SW480 (cell line): ENCODE measurements at regions not wholly inside any gene's neighbourhood (a gene's known extent, or its start where the extent isn't known, plus 50 kb on each side); places are given as distances from the start of the nearest gene placed in this dataset.
"Not testable (repeated sequence)": the region's sequence is repeated elsewhere in the genome, so short reads cannot be mapped to it uniquely, and the experiment has no call there.

Experiments used
- DNase-seq: peaks from one replicate; pipeline ENCODE4 v3.0.0-alpha.2; 2016; ENCODE audit warnings: low spot score

DNA sequence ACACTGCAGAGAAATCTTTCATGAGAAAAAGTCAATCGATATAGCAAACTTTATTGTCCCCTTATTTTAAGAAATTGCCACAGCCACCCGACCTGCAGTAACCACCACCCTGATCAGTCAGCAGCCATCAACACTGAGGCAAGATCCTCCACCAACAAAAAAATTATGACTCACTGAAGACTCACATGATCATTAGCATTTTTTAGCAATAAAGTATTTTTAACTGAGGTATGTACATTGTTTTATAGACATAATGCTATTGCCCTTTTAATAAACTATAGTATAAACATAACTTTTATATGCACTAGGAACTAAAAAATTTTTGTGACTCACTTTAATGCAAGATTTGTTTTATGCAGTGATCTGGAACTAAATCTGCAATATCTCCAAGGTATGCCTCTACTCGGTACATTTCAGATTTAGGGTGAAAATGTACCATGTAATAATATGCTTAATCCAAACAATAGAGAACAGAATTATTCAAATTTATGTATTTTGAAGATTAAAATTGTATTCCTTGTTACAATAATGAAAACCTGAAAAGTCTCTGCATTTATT, 79.2 kb upstream of the CEP126 start:
- DNase-seq, result no peak

DNA sequence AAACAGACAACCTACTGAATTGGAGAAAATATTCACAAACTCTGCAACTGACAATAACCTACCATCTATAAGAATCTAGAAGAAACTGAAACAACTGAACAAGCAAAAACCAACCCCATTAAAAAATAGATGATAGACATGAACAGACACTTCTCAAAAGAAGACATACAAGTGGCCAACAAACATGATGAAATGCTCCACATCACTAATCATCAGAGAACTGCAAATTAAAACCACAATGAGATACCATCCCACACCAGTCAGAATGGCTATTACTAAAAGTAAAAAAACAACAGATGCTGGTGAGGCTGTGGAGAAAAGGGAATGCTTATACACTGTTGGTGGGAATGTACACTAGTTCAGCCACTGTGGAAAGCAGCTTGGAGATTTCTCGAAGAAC, 84.3 kb upstream of the CEP126 start:
- DNase-seq, result not testable (repeated sequence)

DNA sequence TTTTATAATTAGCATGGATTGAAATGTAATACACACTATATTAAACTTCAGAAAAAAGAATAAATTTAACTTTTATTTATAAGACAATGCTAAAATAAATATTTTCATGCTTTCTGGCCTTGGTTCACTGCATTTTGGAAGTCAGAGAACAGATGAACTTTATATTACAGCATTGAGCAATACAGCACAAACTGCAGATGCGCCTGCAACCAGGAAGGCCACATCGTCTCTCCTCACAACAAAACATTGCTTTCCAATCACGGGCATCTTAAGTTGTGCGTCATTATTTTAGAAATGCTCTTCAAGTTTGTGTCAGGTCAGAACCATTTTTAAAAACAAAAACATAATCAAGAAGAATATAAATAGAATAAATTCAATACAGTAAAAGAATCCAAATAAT, 89.3 kb upstream of the CEP126 start:
- DNase-seq, result no peak

- DNase-seq, result no peak
Measured at GRCh38 chr11:101817581-101817980, 97.2 kb upstream of the CEP126 start.

DNA sequence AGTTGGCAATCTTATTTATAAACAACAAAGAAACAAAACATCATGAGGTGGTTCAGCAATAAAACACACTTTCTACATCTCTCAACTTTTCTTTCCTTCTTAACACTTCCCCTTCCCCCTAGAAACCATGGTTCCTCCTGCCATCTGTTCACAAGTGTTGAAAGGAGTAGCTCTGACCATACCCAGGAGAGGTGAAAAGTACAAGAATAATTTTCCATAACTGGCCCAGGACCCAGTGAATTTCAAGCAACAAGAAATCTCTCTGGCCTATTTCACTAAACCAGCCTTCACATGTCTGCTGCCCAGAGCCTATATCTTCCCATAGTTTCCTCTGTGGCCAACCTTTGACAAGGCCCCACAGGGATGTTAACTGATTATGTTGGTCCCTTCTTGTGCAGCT, 98.2 kb upstream of the CEP126 start:
- no peak for DNase-seq

- DNase-seq, result no peak
Measured at GRCh38 chr11:101812546-101812945, 102.3 kb upstream of the CEP126 start.

- DNase-seq, result no peak
Measured at GRCh38 chr11:101810546-101810945, 104.3 kb upstream of the CEP126 start.

GRCh38 chr11:101807531-101807930, 107.3 kb upstream of the CEP126 start:
- no peak for DNase-seq

DNA sequence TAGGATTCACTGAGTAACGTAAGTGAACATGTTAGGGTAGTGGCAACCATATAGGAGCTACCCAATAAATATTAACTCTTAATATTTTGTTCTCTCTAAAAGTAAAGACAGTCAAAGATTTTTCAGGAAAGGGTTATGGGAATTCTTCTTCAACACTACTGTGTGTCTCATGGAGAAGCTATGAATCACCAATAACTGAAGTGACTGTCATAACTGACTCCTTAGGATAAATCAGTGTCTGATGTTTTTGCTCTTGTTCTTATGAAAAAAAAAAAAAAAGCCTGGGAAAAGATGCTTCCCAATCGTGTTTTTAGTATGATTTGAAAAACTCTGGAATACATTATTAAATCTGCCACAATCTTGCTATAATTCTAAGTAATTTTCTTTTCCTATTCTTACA, 111.2 kb upstream of the CEP126 start:
- no peak for DNase-seq

DNA sequence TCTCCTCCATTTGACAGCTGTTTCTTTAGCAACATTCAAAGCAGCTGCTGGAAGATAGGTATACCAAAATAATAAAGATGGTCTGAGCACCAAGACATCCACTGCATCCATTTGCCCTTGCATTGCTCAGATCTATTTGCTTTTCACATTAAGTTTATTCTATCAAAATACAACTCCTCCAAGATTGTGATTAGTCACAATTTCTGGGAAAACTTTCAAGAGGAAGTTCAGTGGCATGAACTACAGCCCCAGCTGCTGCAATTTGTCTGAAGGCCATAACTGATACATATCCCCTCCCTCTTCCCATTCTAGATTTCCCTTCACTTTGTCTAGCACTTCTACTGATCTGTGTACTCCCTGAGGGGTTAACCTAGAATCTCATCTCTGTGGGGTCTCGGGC, 117.5 kb upstream of the CEP126 start:
- no peak for DNase-seq

DNA sequence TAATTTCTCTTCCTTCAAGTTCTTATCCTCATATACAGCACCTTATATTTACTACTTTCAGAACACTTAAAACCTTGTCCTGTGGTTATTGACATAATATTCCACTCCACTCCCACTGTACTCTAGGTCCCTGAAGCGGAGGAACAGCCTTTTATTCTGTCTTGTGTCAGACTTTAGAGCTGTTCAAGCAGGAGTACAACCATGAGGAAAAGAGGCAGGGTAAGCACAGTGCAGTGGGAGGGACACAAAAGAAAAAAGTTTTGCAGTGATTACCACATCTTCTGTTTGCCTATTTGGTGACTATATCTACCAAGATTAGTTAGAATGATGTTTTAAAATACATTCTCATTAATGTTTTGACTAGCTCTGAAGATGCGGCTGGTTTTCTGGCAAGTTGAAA, 122.0 kb upstream of the CEP126 start:
- DNase-seq, result no peak

- no peak for DNase-seq
Measured at GRCh38 chr11:101786916-101787315, 127.9 kb upstream of the CEP126 start.

- DNase-seq, result no peak
Measured at GRCh38 chr11:101786421-101786820, 128.4 kb upstream of the CEP126 start.

DNA sequence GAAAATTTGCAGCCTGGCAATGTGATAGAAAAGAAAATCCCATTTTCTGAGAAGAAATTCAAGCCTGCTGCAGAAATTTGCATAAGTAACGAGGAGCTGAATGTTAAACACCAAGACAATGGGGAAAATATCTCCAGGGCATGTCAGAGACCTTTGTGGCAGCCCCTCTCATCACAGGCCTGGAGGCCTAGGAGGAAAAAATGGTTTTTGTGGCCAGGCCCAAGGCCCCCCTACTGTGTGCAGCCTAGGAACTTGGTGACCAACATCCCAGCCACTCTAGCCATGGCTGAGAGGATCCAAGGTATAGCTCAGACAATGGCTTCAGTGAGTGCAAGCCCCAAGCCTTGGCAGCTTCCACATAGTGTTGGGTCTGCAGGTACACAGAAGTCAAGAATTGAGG, 135.6 kb upstream of the CEP126 start:
- not testable (repeated sequence) for DNase-seq

DNA sequence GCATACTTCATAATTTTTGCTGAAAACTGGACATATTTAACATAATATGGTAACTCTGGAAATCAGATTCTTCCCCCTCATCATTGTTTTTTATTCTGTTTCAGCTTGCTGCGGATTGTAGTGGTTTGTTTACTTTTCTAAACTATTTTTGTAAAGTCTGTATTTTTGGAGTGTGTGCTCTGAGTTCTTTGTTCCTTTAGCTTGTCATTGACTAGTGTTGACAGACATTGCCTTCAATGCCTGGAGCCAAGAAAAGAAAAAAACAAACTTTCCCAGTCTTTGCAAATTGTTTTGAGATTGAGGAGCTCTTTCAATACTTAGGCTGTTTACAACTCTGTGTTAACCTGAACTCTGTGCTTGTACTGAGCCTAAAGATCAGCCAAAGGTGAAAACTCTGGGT, 137.3 kb upstream of the CEP126 start:
- DNase-seq, result no peak

DNA sequence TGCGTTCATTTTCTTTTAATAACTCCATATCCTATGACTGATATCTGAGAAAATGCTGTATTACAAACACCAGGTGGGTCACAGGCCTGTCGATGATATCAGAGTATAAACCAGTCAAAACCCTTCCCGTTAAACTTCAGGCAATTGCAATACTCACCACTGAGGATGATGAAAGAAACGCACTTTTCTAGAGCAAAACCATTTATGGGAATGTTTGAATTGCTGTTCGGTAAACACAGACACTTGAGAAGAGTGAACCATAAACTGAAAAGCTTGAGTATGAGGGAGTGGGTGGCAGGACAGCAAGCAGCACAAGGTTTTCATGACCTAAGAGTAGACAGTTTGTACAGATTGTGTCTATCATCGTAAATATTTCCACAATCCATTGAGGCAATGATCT, 139.8 kb upstream of the CEP126 start:
- no peak for DNase-seq

- no peak for DNase-seq
Measured at GRCh38 chr11:101770648-101771047, 144.2 kb upstream of the CEP126 start.

DNA sequence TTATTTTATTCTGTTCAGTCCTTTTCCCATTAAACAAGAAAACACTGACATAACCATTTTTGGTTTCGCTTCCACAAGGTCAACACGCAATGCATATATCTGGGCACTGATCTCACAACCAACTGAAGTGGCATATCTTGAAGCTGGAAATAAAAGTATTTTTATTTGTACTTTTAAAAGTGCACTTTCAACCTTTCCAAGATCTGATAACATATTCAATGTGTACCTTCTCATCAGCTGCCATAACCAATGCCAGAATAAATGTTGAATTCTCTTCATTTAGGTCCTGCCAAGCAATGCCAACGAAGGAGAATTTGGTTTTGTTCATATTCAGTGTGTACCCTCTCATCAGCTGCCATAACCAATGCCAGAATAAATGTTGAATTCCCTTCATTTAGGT, 148.9 kb upstream of the CEP126 start:
- DNase-seq, result no peak

GRCh38 chr11:101759771-101760450, 154.9 kb upstream of the CEP126 start:
- DNase-seq, result peak; percentile 29

- DNase-seq, result no peak
Measured at GRCh38 chr11:101757741-101758140, 157.1 kb upstream of the CEP126 start.

- DNase-seq, result no peak
Measured at GRCh38 chr11:101748572-101749344, 165.0 kb upstream of the TRPC6 start.

GRCh38 chr11:101745756-101746155, 161.9 kb upstream of the TRPC6 start:
- no peak for DNase-seq

DNA sequence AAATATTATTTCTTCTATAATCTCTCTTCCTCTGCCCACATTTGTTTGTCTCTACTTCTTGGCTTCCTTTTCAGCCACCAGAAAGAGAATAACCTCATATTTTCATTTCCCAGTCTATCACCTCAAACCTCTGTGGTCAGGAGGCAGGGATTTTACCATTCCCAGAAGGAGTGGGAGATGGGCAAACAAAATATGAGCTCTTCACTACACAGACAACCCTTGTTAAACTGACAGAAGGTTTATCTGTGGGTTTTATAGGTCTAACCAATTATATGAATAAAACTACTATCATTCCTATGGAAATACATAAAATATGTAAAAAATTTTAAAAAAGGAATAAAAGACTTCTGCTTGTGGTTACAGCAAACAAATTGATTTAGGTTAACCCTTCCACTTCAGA, 160.0 kb upstream of the TRPC6 start:
- no peak for DNase-seq
